ENCODE measurements at regions not wholly inside any gene's neighbourhood (a gene's known extent, or its start where the extent isn't known, plus 50 kb on each side); places are given as distances from the start of the nearest gene placed in this dataset.

GRCh38 chr4:154959756-154960155, 178.7 kb downstream of the RBM46 start:
- no peak for TF ChIP-seq POLR2A (IDR thresholded peaks at IDR 0.05)
- TF ChIP-seq CTCF (IDR thresholded peaks at IDR 0.05), result no peak
- TF ChIP-seq EP300 (IDR thresholded peaks at IDR 0.05; ENCODE audit: low read depth), result no peak
